Spleen (tissue), 7 donors: ENCODE measurements at regions not wholly inside any gene's neighbourhood (a gene's known extent, or its start where the extent isn't known, plus 50 kb on each side); places are given as distances from the start of the nearest gene placed in this dataset.

Experiments
- CTCF ChIP-seq, 11 experiments: fragments of 200-600 bp in 7 of 11; fragments of 450-650 bp in 4 of 11; sonication (generic) in 4 of 11; IDR thresholded peaks in 8 of 11; conservative IDR thresholded peaks in 3 of 11; 1 replicate in 7 of 11; 2 replicates in 4 of 11; pipeline versions ENCODE4 v1.4.0 to v1.8.0; 2016 to 2021; ENCODE audit warnings: antibody characterized with exemption in 11 of 11, inconsistent platforms in 4 of 11, mild to moderate bottlenecking in 1 of 11
- POLR2AphosphoS5 ChIP-seq, 3 donors: sonication (generic); formaldehyde crosslinking; IDR thresholded peaks; one replicate each; pipeline ENCODE4 v1.5.1; 2017; ENCODE audit warnings: antibody characterized with exemption in 3 of 3
- donor health status: DM: no; HTN: no; CAD: no; lungs with moderate emphysema.
- donor health status: DM: no; HTN: no; CAD: no.
- donor health status: DM: no; HTN: no; CAD: no.

GRCh38 chr12:21710958-21711775 is 53.5 kb upstream of the LDHB start:
- TF ChIP-seq CTCF (IDR thresholded peaks at IDR 0.05 in 8 of 11, conservative IDR thresholded peaks at IDR 0.05 in 3 of 11), result no peak
- TF ChIP-seq POLR2AphosphoS5 (IDR thresholded peaks at IDR 0.05), result no peak
